ENCODE measurements at regions not wholly inside any gene's neighbourhood (a gene's known extent, or its start where the extent isn't known, plus 50 kb on each side); places are given as distances from the start of the nearest gene placed in this dataset.

- no peak for DNase-seq
Measured at GRCh38 chr18:40485318-40485717, 1469.7 kb upstream of the PIK3C3 start.

GRCh38 chr18:40473221-40474029, 1481.6 kb upstream of the PIK3C3 start:
- DNase-seq, result no peak

GRCh38 chr18:40470723-40471122, 1484.3 kb upstream of the PIK3C3 start:
- no peak for DNase-seq

GRCh38 chr18:40469851-40470250, 1485.2 kb upstream of the PIK3C3 start:
- DNase-seq, result no peak

GRCh38 chr18:40469316-40469715, 1485.7 kb upstream of the PIK3C3 start:
- DNase-seq, result no peak

GRCh38 chr18:40464032-40464431, 1491.0 kb upstream of the PIK3C3 start:
- DNase-seq, result no peak

GRCh38 chr18:40453903-40454302, 1501.1 kb upstream of the PIK3C3 start:
- DNase-seq, result no peak

GRCh38 chr18:40452599-40452998, 1502.4 kb upstream of the PIK3C3 start:
- no peak for DNase-seq

- no peak for DNase-seq
Measured at GRCh38 chr18:40450751-40451150, 1504.3 kb upstream of the PIK3C3 start.

- no peak for DNase-seq
Measured at GRCh38 chr18:40447820-40448219, 1507.2 kb upstream of the PIK3C3 start.

GRCh38 chr18:40440088-40440487, 1514.9 kb upstream of the PIK3C3 start:
- no peak for DNase-seq

- no peak for DNase-seq
Measured at GRCh38 chr18:40437517-40437916, 1517.5 kb upstream of the PIK3C3 start.

- DNase-seq, result no peak
Measured at GRCh38 chr18:40431071-40431985, 1523.7 kb upstream of the PIK3C3 start.

- no peak for DNase-seq
Measured at GRCh38 chr18:40423291-40423690, 1531.7 kb upstream of the PIK3C3 start.

- no peak for DNase-seq
Measured at GRCh38 chr18:40420675-40421074, 1534.4 kb upstream of the PIK3C3 start.

- DNase-seq, result no peak
Measured at GRCh38 chr18:40417501-40417900, 1537.5 kb upstream of the PIK3C3 start.

GRCh38 chr18:40415821-40416220, 1539.2 kb upstream of the PIK3C3 start:
- no peak for DNase-seq

GRCh38 chr18:40415176-40415791, 1539.8 kb upstream of the PIK3C3 start:
- no peak for DNase-seq

- DNase-seq, result no peak
Measured at GRCh38 chr18:40414155-40414754, 1540.8 kb upstream of the PIK3C3 start.

GRCh38 chr18:40413160-40413559, 1541.9 kb upstream of the PIK3C3 start:
- no peak for DNase-seq

GRCh38 chr18:40412410-40412809, 1542.6 kb upstream of the PIK3C3 start:
- no peak for DNase-seq

- DNase-seq, result no peak
Measured at GRCh38 chr18:40407909-40408308, 1547.1 kb upstream of the PIK3C3 start.

- no peak for DNase-seq
Measured at GRCh38 chr18:40404284-40404683, 1550.8 kb upstream of the PIK3C3 start.
